HEK293 (cell line): ENCODE measurements at regions not wholly inside any gene's neighbourhood (a gene's known extent, or its start where the extent isn't known, plus 50 kb on each side); places are given as distances from the start of the nearest gene placed in this dataset.

Experiments used
- CTCF ChIA-PET: fragments of 350-600 bp; formaldehyde crosslinking; extraction: SDS; loops from one replicate; lab custom pipeline; 2021; ENCODE audit warnings: antibody characterized with exemption; lab: Yijun Ruan, JAX
- POLR2A ChIA-PET: fragments of 300-600 bp; formaldehyde crosslinking; extraction: SDS; loops from one replicate; lab custom pipeline; 2020; ENCODE audit warnings: antibody characterized with exemption, inconsistent platforms; lab: Yijun Ruan, JAX
- H3K27ac ChIP-seq: fragments of 200-500 bp; sonication (Bioruptor generic); 2 replicates; pipeline ENCODE4 v1.5.1; 2014; ENCODE audit warnings: low read depth, low read length, control low read depth, inconsistent platforms; ENCODE audit errors: extremely low read depth
- H3K36me3 ChIP-seq, 2 experiments: fragments of 200-500 bp in 1 of 2; sonication (Bioruptor generic) in 1 of 2; 1 replicate in 1 of 2; 2 replicates in 1 of 2; pipeline ENCODE4 v1.5.1; 2014 to 2017; ENCODE audit warnings: inconsistent platforms in 2 of 2, low read length in 2 of 2; ENCODE audit not compliant: control insufficient read depth in 2 of 2, insufficient read depth in 1 of 2
- H3K4me1 ChIP-seq: fragments of 200-500 bp; sonication (Bioruptor generic); 2 replicates; pipeline ENCODE4 v1.5.1; 2014; ENCODE audit warnings: mild to moderate bottlenecking, low read length, inconsistent platforms; ENCODE audit not compliant: control insufficient read depth, insufficient read depth
- H3K4me3 ChIP-seq: 2 replicates; pipeline ENCODE4 v1.5.1; 2011; ENCODE audit warnings: low read depth, mild to moderate bottlenecking, control low read depth, low read length, moderate library complexity
- H3K9me3 ChIP-seq: fragments of 200-500 bp; sonication (Bioruptor generic); 2 replicates; pipeline ENCODE4 v1.5.1; 2014; ENCODE audit warnings: low read depth, low read length, inconsistent platforms; ENCODE audit not compliant: control insufficient read depth, insufficient read depth
- GFI1B ChIP-seq: fragments of 450-650 bp; formaldehyde crosslinking; IDR thresholded peaks from 2 replicates; pipeline ENCODE4 v1.5.1; 2016; ENCODE audit warnings: missing biosample characterization, missing genetic modification characterization
- HOXA7 ChIP-seq: sonication (generic); formaldehyde crosslinking; IDR thresholded peaks from 2 replicates; pipeline ENCODE4 v1.8.1; 2022; ENCODE audit warnings: missing genetic modification reagents, borderline replicate concordance
- IKZF3 ChIP-seq: fragments of 450-650 bp; IDR thresholded peaks from 2 replicates; pipeline ENCODE4 v1.5.0; 2018; ENCODE audit warnings: missing biosample characterization, mild to moderate bottlenecking, missing genetic modification characterization, moderate library complexity
- RBAK ChIP-seq: fragments of 450-650 bp; formaldehyde crosslinking; IDR thresholded peaks from 2 replicates; pipeline ENCODE4 v1.5.1; 2016; ENCODE audit warnings: missing biosample characterization, missing genetic modification characterization
- ZBTB48 ChIP-seq: fragments of 450-650 bp; formaldehyde crosslinking; IDR thresholded peaks from 2 replicates; pipeline ENCODE4 v1.5.1; 2016; ENCODE audit warnings: missing biosample characterization, missing genetic modification characterization
- ZFHX2 ChIP-seq: fragments of 450-650 bp; formaldehyde crosslinking; conservative IDR thresholded peaks from 2 replicates; pipeline ENCODE4 v1.5.1; 2016; ENCODE audit warnings: missing biosample characterization, missing genetic modification characterization
- ZNF169 ChIP-seq: fragments of 450-650 bp; formaldehyde crosslinking; IDR thresholded peaks from 2 replicates; pipeline ENCODE4 v1.5.1; 2016; ENCODE audit warnings: missing biosample characterization, missing genetic modification characterization
- ZNF223 ChIP-seq: fragments of 450-650 bp; formaldehyde crosslinking; IDR thresholded peaks from 2 replicates; pipeline ENCODE4 v1.5.1; 2016; ENCODE audit warnings: missing biosample characterization, missing genetic modification characterization
- ZNF24 ChIP-seq: fragments of 450-650 bp; formaldehyde crosslinking; IDR thresholded peaks from 2 replicates; pipeline ENCODE4 v1.5.1; 2016; ENCODE audit warnings: missing biosample characterization, missing genetic modification characterization
- ZNF302 ChIP-seq: fragments of 450-650 bp; formaldehyde crosslinking; IDR thresholded peaks from 2 replicates; pipeline ENCODE4 v1.5.1; 2016; ENCODE audit warnings: missing biosample characterization, missing genetic modification characterization, low read depth
- ZNF404 ChIP-seq: fragments of 450-650 bp; formaldehyde crosslinking; IDR thresholded peaks from 2 replicates; pipeline ENCODE4 v1.5.1; 2017; ENCODE audit warnings: missing biosample characterization, missing genetic modification characterization
- ZNF416 ChIP-seq: fragments of 450-650 bp; formaldehyde crosslinking; IDR thresholded peaks from 2 replicates; pipeline ENCODE4 v1.5.1; 2016; ENCODE audit warnings: missing biosample characterization, missing genetic modification characterization
- ZNF549 ChIP-seq: fragments of 450-650 bp; IDR thresholded peaks from 2 replicates; pipeline ENCODE4 v1.5.1; 2018; ENCODE audit warnings: missing biosample characterization, missing genetic modification characterization, mild to moderate bottlenecking, inconsistent platforms, moderate library complexity
- ZNF596 ChIP-seq: fragments of 450-650 bp; IDR thresholded peaks from 2 replicates; pipeline ENCODE4 v1.5.0; 2018; ENCODE audit warnings: missing biosample characterization, mild to moderate bottlenecking, missing genetic modification characterization, moderate library complexity
- ZNF626 ChIP-seq: fragments of 450-650 bp; sonication (Bioruptor Pico); formaldehyde crosslinking; IDR thresholded peaks from 2 replicates; pipeline ENCODE4 v1.5.1; 2018; ENCODE audit warnings: missing biosample characterization, missing genetic modification characterization, inconsistent platforms
- ZNF670 ChIP-seq: fragments of 450-650 bp; formaldehyde crosslinking; IDR thresholded peaks from 2 replicates; pipeline ENCODE4 v1.5.1; 2016; ENCODE audit warnings: missing biosample characterization, missing genetic modification characterization, low read depth
- ZNF747 ChIP-seq: fragments of 450-650 bp; formaldehyde crosslinking; IDR thresholded peaks from 2 replicates; pipeline ENCODE4 v1.5.1; 2016; ENCODE audit warnings: missing biosample characterization, missing genetic modification characterization
- ZNF776 ChIP-seq: fragments of 450-650 bp; formaldehyde crosslinking; IDR thresholded peaks from 2 replicates; pipeline ENCODE4 v1.5.0; 2017; ENCODE audit warnings: missing biosample characterization, missing genetic modification characterization, borderline replicate concordance
- TF ChIP-seq, protein P1 (sequence below): fragments of 450-650 bp; formaldehyde crosslinking; IDR thresholded peaks from 2 replicates; pipeline ENCODE4 v1.5.1; 2017; ENCODE audit warnings: missing biosample characterization, missing genetic modification characterization
- TF ChIP-seq, protein P2 (sequence below): fragments of 450-650 bp; formaldehyde crosslinking; IDR thresholded peaks from 2 replicates; pipeline ENCODE4 v1.5.1; 2016; ENCODE audit warnings: missing biosample characterization, missing genetic modification characterization
- TF ChIP-seq, protein P3 (sequence below): fragments of 450-650 bp; formaldehyde crosslinking; IDR thresholded peaks from 2 replicates; pipeline ENCODE4 v1.5.1; 2016; ENCODE audit warnings: missing biosample characterization, missing genetic modification characterization
- TF ChIP-seq, protein P4 (sequence below): fragments of 450-650 bp; formaldehyde crosslinking; IDR thresholded peaks from 2 replicates; pipeline ENCODE4 v1.5.1; 2016; ENCODE audit warnings: missing biosample characterization, missing genetic modification characterization

DNA sequence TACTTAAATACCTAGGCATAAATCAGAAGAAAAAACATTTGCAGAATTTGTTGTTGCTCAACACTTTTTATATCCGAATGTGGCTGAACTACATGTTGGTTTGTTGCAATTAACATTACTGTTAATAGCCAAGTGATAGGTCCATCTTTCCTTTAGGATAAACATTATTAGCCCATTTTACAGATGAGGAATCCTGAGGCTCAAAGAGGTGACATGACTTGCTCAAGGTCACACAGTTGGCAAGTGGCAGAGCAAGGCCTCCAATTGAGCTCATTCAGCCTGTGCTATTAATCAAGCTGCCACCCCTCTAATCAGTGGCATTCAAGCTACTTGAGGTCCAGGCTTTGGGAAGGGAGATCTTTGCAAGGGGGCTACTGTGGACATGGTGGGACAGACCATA lies 125.8 kb upstream of the ATP2B2 start (continued):
- TF ChIP-seq ZNF776 (tag by site-specific recombination) (no peak), ZBTB48 (no peak), ZNF549 (tag by site-specific recombination) (no peak), RBAK (no peak), ZNF626 (tag by site-specific recombination) (no peak), ZNF416 (tag by site-specific recombination) (no peak), IKZF3 (tag by site-specific recombination) (no peak)

DNA sequence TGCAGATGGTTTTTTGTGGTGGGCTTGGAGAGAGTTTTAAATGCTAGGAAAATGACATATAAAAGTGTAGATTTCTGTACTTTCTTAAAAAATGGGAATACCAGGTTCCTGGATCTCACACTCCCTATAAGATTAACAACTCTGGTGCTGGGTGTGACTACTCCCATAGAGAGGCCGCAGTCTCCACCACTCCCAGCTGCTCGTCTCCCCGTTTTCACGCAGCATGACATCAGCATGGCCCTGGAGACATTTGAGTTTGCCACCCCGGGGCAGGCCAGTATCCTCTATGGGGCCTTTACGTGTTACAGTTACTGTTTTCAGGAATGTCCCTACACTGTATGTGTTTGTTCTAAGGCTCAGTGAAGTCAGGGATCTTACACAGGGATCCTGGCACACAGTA lies 126.7 kb upstream of the ATP2B2 start:
- TF ChIP-seq, protein P1, sequence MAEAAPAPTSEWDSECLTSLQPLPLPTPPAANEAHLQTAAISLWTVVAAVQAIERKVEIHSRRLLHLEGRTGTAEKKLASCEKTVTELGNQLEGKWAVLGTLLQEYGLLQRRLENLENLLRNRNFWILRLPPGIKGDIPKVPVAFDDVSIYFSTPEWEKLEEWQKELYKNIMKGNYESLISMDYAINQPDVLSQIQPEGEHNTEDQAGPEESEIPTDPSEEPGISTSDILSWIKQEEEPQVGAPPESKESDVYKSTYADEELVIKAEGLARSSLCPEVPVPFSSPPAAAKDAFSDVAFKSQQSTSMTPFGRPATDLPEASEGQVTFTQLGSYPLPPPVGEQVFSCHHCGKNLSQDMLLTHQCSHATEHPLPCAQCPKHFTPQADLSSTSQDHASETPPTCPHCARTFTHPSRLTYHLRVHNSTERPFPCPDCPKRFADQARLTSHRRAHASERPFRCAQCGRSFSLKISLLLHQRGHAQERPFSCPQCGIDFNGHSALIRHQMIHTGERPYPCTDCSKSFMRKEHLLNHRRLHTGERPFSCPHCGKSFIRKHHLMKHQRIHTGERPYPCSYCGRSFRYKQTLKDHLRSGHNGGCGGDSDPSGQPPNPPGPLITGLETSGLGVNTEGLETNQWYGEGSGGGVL: no peak
- Histone ChIP-seq H3K4me1 (no peaks in the 10 kb centered on the region), H3K36me3 (no peaks in the 10 kb centered on the region), H3K27ac (no peak overlapping the region), H3K4me3 (no peak overlapping the region), H3K9me3 (no peaks in the 10 kb centered on the region)
- ChIA-PET POLR2A (no interaction called here), CTCF (no interaction called here)

DNA sequence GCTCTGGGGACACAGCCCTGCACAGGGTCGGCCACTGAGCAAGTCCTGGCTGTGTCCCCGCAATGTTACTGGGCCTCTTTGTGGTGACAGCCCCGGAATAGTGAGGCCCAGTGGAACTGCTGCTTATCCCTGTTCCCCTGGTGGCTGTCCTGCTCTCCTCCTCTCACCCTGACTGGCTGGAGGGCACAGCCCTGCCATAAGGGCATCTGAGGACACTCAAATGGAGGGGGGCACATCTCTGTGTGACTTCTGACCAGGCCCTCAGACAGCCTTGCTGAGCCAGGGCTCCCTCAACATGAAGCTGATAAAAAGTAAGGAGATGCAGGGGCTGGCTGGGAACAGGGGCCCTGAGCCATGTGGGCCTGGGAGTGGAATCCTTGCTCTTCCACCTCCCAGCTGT lies 127.4 kb upstream of the ATP2B2 start:
- POLR2A ChIA-PET: no interaction called here
- CTCF ChIA-PET: no interaction called here
- H3K4me1 ChIP-seq: no peaks in the 10 kb centered on the region
- H3K27ac ChIP-seq: no peak overlapping the region
- 0 out of 2 replicates have a peak, but pooled peaks cover 3% of the 10 kb centered on the region for H3K9me3 ChIP-seq
- H3K4me3 ChIP-seq: no peak overlapping the region
- H3K36me3 ChIP-seq: no peaks in the 10 kb centered on the region
- TF ChIP-seq GFI1B (tag by site-specific recombination) (no peak), ZNF404 (tag by site-specific recombination) (no peak), ZNF747 (tag by site-specific recombination) (no peak), ZNF302 (tag by site-specific recombination) (no peak), ZNF223 (tag by site-specific recombination) (no peak), ZNF169 (tag by site-specific recombination) (no peak), ZNF670 (tag by site-specific recombination) (no peak), ZFHX2 (tag by site-specific recombination) (no peak), ZNF596 (no peak), HOXA7 (CRISPR knock-in tag) (no peak), ZNF24 (tag by site-specific recombination) (no peak)
- TF ChIP-seq, protein P2, sequence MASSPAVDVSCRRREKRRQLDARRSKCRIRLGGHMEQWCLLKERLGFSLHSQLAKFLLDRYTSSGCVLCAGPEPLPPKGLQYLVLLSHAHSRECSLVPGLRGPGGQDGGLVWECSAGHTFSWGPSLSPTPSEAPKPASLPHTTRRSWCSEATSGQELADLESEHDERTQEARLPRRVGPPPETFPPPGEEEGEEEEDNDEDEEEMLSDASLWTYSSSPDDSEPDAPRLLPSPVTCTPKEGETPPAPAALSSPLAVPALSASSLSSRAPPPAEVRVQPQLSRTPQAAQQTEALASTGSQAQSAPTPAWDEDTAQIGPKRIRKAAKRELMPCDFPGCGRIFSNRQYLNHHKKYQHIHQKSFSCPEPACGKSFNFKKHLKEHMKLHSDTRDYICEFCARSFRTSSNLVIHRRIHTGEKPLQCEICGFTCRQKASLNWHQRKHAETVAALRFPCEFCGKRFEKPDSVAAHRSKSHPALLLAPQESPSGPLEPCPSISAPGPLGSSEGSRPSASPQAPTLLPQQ (tag by site-specific recombination): no peak
- TF ChIP-seq, protein P3, sequence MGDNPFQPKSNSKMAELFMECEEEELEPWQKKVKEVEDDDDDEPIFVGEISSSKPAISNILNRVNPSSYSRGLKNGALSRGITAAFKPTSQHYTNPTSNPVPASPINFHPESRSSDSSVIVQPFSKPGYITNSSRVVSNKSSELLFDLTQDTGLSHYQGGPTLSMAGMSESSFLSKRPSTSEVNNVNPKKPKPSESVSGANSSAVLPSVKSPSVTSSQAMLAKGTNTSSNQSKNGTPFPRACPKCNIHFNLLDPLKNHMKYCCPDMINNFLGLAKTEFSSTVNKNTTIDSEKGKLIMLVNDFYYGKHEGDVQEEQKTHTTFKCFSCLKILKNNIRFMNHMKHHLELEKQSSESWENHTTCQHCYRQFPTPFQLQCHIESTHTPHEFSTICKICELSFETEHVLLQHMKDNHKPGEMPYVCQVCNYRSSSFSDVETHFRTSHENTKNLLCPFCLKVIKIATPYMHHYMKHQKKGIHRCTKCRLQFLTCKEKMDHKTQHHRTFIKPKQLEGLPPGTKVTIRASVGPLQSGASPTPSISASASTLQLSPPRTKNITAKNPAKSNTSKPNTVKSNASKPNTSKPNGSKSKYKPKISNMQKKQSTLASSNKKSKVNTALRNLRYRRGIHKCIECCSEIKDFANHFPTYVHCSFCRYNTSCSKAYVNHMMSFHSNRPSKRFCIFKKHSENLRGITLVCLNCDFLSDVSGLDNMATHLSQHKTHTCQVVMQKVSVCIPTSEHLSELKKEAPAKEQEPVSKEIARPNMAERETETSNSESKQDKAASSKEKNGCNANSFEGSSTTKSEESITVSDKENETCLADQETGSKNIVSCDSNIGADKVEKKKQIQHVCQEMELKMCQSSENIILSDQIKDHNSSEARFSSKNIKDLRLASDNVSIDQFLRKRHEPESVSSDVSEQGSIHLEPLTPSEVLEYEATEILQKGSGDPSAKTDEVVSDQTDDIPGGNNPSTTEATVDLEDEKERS (tag by site-specific recombination): no peak
- TF ChIP-seq, protein P4, sequence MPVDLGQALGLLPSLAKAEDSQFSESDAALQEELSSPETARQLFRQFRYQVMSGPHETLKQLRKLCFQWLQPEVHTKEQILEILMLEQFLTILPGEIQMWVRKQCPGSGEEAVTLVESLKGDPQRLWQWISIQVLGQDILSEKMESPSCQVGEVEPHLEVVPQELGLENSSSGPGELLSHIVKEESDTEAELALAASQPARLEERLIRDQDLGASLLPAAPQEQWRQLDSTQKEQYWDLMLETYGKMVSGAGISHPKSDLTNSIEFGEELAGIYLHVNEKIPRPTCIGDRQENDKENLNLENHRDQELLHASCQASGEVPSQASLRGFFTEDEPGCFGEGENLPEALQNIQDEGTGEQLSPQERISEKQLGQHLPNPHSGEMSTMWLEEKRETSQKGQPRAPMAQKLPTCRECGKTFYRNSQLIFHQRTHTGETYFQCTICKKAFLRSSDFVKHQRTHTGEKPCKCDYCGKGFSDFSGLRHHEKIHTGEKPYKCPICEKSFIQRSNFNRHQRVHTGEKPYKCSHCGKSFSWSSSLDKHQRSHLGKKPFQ (tag by site-specific recombination): no peak
